MM.1S (cell line): ENCODE measurements at regions not wholly inside any gene's neighbourhood (a gene's known extent, or its start where the extent isn't known, plus 50 kb on each side); places are given as distances from the start of the nearest gene placed in this dataset.

Experiments
- DNase-seq: peaks from one replicate; pipeline ENCODE4 v3.0.0-alpha.2; 2015
- H2AFZ ChIP-seq: fragments of 300-600 bp; sonication (generic); 2 replicates; pipeline ENCODE4 v1.6.0; 2016; ENCODE audit warnings: antibody characterized with exemption, low read length
- H3F3A ChIP-seq: fragments of 300-600 bp; sonication (generic); 2 replicates; pipeline ENCODE4 v1.6.1; 2016; ENCODE audit warnings: mild to moderate bottlenecking, antibody characterized with exemption, low read length, moderate library complexity, mixed read lengths; ENCODE audit not compliant: insufficient read depth
- H3K27ac ChIP-seq: fragments of 300-600 bp; sonication (generic); 2 replicates; pipeline ENCODE4 v1.5.1; 2016; ENCODE audit warnings: mild to moderate bottlenecking, low read length
- H3K27me3 ChIP-seq: fragments of 300-600 bp; sonication (generic); replicated peaks from 2 replicates; pipeline ENCODE4 v1.6.0; 2016; ENCODE audit warnings: low read length; ENCODE audit not compliant: insufficient read depth
- H3K36me3 ChIP-seq: fragments of 300-600 bp; sonication (generic); replicated peaks from 2 replicates; pipeline ENCODE4 v1.6.1; 2016; ENCODE audit warnings: mild to moderate bottlenecking, low read length, mixed read lengths; ENCODE audit not compliant: insufficient read depth
- H3K4me1 ChIP-seq: fragments of 300-600 bp; sonication (generic); 2 replicates; pipeline ENCODE4 v1.6.1; 2016; ENCODE audit warnings: low read length, mixed read lengths
- H3K4me2 ChIP-seq: fragments of 300-600 bp; sonication (generic); 2 replicates; pipeline ENCODE4 v1.6.0; 2016; ENCODE audit warnings: low read depth, low read length
- H3K4me3 ChIP-seq: fragments of 300-600 bp; sonication (generic); 2 replicates; pipeline ENCODE4 v1.5.1; 2016; ENCODE audit warnings: low read length, mixed read lengths
- H3K79me2 ChIP-seq: fragments of 300-600 bp; sonication (generic); 2 replicates; pipeline ENCODE4 v1.6.1; 2016; ENCODE audit warnings: mixed run types, low read length, mixed read lengths
- H3K9ac ChIP-seq: fragments of 300-600 bp; sonication (generic); 2 replicates; pipeline ENCODE4 v1.6.1; 2016; ENCODE audit warnings: low read length, mixed read lengths
- H3K9me2 ChIP-seq: fragments of 300-600 bp; sonication (generic); replicated peaks from 2 replicates; pipeline ENCODE4 v1.6.1; 2016; ENCODE audit warnings: mild to moderate bottlenecking, low read length, mixed read lengths; ENCODE audit not compliant: insufficient read depth
- H3K9me3 ChIP-seq: fragments of 300-600 bp; sonication (generic); replicated peaks from 2 replicates; pipeline ENCODE4 v1.6.1; 2016; ENCODE audit warnings: mild to moderate bottlenecking, low read length, mixed read lengths; ENCODE audit not compliant: insufficient read depth
- H4K20me1 ChIP-seq: fragments of 300-600 bp; sonication (generic); 2 replicates; pipeline ENCODE4 v1.6.1; 2016; ENCODE audit warnings: mild to moderate bottlenecking, low read length, moderate library complexity, mixed read lengths; ENCODE audit not compliant: insufficient read depth
- EZH2 ChIP-seq: fragments of 300-600 bp; sonication (generic); optimal IDR thresholded peaks from 2 replicates; pipeline ENCODE3; 2017; ENCODE audit warnings: low read depth, mild to moderate bottlenecking, antibody characterized with exemption, low read length, mixed read lengths
- EZH2phosphoT487 ChIP-seq: fragments of 300-600 bp; sonication (generic); IDR thresholded peaks from 2 replicates; pipeline ENCODE4 v1.6.1; 2018; ENCODE audit warnings: antibody characterized with exemption, low read length
- TF ChIP-seq, protein P1 (sequence below): fragments of 300-600 bp; sonication (generic); IDR thresholded peaks from 2 replicates; pipeline ENCODE4 v1.5.1; 2016; ENCODE audit warnings: antibody characterized with exemption, low read length, mixed read lengths

DNA sequence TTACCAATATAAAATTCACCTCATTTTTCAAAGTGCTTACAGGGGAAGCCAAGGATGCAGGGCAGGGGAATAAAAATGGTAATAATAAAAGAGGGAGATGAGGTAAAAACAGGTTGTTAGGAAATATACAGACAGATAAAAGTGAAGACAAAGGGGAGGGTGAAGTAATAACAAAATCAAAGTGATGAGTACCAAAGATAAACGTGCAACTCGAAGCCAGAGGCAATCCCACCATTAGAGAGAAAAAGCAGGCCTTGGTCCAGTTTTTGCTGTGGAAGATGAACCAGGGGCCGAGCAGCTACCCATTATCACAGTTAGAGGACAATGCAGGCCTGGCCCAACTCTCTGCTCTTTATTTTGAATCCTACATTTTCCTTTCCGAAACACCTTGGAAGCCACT lies 99.6 kb upstream of the UPP2 start:
- no peaks in the 10 kb centered on the region for H3K4me1 ChIP-seq
- no peaks in the 10 kb centered on the region for H3K9me3 ChIP-seq
- H3K4me2 ChIP-seq: no peak overlapping the region
- no peaks in the 10 kb centered on the region for H3F3A ChIP-seq
- DNase-seq: no peak
- H3K9ac ChIP-seq: no peak overlapping the region
- no peak overlapping the region for H3K27ac ChIP-seq
- no peaks in the 10 kb centered on the region for H3K36me3 ChIP-seq
- H3K79me2 ChIP-seq: no peaks in the 10 kb centered on the region
- no peak overlapping the region for H2AFZ ChIP-seq
- no peaks in the 10 kb centered on the region for H3K9me2 ChIP-seq
- H3K27me3 ChIP-seq: no peaks in the 10 kb centered on the region
- no peak overlapping the region for H3K4me3 ChIP-seq
- TF ChIP-seq EZH2phosphoT487 (no peak), EZH2 (no peak)
- TF ChIP-seq, protein P1, sequence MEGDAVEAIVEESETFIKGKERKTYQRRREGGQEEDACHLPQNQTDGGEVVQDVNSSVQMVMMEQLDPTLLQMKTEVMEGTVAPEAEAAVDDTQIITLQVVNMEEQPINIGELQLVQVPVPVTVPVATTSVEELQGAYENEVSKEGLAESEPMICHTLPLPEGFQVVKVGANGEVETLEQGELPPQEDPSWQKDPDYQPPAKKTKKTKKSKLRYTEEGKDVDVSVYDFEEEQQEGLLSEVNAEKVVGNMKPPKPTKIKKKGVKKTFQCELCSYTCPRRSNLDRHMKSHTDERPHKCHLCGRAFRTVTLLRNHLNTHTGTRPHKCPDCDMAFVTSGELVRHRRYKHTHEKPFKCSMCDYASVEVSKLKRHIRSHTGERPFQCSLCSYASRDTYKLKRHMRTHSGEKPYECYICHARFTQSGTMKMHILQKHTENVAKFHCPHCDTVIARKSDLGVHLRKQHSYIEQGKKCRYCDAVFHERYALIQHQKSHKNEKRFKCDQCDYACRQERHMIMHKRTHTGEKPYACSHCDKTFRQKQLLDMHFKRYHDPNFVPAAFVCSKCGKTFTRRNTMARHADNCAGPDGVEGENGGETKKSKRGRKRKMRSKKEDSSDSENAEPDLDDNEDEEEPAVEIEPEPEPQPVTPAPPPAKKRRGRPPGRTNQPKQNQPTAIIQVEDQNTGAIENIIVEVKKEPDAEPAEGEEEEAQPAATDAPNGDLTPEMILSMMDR: no peak
- H4K20me1 ChIP-seq: no peaks in the 10 kb centered on the region

DNA sequence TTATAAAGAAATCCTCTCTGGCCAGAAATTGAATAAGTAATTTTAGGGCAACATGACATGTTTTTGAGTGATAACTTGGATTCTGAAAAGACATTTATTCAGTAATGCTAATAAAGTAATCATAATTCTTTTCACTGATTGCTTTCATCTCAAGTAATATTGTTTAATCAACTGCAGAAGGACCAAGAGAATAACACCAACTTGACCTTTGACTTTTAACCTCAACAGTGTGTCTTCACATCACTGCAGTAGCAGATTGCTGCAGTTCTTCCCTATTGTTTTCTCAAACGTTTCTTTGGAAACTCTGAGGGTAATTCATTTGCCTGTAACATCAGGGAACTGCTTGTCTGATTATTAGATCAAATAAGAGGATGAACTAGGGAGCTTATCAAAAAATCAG lies 104.9 kb upstream of the UPP2 start:
- Histone ChIP-seq H3K79me2 (no peaks in the 10 kb centered on the region), H4K20me1 (no peaks in the 10 kb centered on the region), H3K9me3 (no peaks in the 10 kb centered on the region), H3K36me3 (no peaks in the 10 kb centered on the region), H3F3A (no peaks in the 10 kb centered on the region), H3K27ac (no peak overlapping the region), H3K4me3 (no peak overlapping the region), H2AFZ (no peak overlapping the region), H3K9me2 (no peaks in the 10 kb centered on the region), H3K27me3 (no peaks in the 10 kb centered on the region), H3K9ac (no peak overlapping the region), H3K4me1 (no peaks in the 10 kb centered on the region), H3K4me2 (no peak overlapping the region)
- TF ChIP-seq, protein P1: no peak
- TF ChIP-seq EZH2: no peak
- no peak for TF ChIP-seq EZH2phosphoT487
- DNase-seq: no peak

DNA sequence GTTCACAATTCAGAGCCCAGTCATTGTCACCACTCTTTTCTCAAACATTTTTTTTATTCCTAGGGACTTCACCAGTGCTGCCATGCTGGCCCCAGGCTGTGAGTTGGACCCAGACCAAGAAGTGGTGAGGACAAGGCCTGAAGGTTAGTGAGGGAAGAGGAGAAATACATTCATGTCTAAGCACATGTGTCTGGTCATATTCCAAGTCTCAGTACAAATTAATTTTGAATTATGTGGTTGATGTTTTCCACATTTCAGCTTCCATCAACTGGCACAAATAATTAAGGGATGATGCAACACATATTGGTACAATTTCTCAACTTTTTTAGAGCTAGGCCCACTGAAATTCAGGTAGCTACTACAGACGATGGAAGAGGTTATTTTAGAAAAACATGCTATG lies 106.6 kb upstream of the UPP2 start:
- Histone ChIP-seq H3K9me2 (no peaks in the 10 kb centered on the region), H3K9ac (no peak overlapping the region), H3K9me3 (no peaks in the 10 kb centered on the region), H3K36me3 (no peaks in the 10 kb centered on the region), H3K4me2 (no peak overlapping the region), H3K27me3 (no peaks in the 10 kb centered on the region), H3F3A (no peaks in the 10 kb centered on the region), H3K4me1 (no peaks in the 10 kb centered on the region), H3K4me3 (no peak overlapping the region), H3K27ac (no peak overlapping the region), H4K20me1 (no peaks in the 10 kb centered on the region), H3K79me2 (no peaks in the 10 kb centered on the region), H2AFZ (no peak overlapping the region)
- no peak for DNase-seq
- TF ChIP-seq, protein P1: no peak
- TF ChIP-seq EZH2phosphoT487 (no peak), EZH2 (no peak)
